ENCODE measurements at regions not wholly inside any gene's neighbourhood (a gene's known extent, or its start where the extent isn't known, plus 50 kb on each side); places are given as distances from the start of the nearest gene placed in this dataset.

DNA sequence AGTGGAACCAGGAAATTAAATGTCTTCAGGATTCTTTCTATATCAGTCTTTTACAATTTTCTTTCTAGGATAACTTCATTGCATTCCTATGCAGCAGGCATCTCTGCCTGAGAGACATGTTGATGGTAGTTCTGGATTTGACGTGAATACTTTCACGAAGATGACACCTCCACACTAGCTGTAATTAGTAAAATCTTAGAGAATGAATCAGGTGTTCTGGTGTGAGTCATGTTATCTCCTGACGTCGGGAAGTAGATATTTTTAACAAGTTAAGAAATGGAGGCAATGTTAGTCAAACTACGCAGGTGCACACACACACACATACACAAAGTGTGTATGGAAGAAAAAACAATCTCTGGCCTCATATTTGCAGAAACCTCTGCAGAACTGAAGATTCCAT is 1661.3 kb upstream of the MIR17HG start:
- in situ Hi-C loops (cut with MboI; ENCODE audit: low sequenced_read_pairs), result no loop called here
- no peak overlapping the region for H3K4me3 ChIP-seq (ENCODE audit: insufficient read depth, low read depth, low read length)
- H3K36me3 ChIP-seq (ENCODE audit: control insufficient read depth, insufficient read depth, low read length), result no peaks in the 10 kb centered on the region
- ChIA-PET CTCF (interaction anchor here (0.6 kb wide), 1 partner anchor 189 kb away, joined by 4 read pairs; no protein-coding TSS in a partner anchor), POLR2A (ENCODE audit: unreplicated experiment) (no interaction called here)
- H3K4me1 ChIP-seq (ENCODE audit: control insufficient read depth, insufficient read depth, low read length), result no peaks in the 10 kb centered on the region
- no peak overlapping the region for H3K14ac ChIP-seq (replicated peaks; ENCODE audit: low read depth, low read length)
- no peak for DNase-seq
- H3K56ac ChIP-seq (ENCODE audit: extremely low read depth, insufficient read depth, low read length), result no peak overlapping the region
- H2BK15ac ChIP-seq (ENCODE audit: low read depth, low read length), result no peak overlapping the region
- no peak overlapping the region for H4K5ac ChIP-seq (ENCODE audit: low read depth, low read length)
- peaks cover 8% of the 10 kb centered on the region; the same call in 1 of the 2 replicates for H3K9me3 ChIP-seq (ENCODE audit: control insufficient read depth, insufficient read depth, low read length)
- H3K27me3 ChIP-seq (ENCODE audit: control insufficient read depth, insufficient read depth, low read length), result no peaks in the 10 kb centered on the region
- H4K8ac ChIP-seq (ENCODE audit: low read depth in 2 of 2, low read length in 2 of 2), result no peak overlapping the region
- H3K9me1 ChIP-seq (ENCODE audit: insufficient read depth, low read length), result no peaks in the 10 kb centered on the region
- BruUV-seq (replicated peaks), result no TSS peak
- no peak overlapping the region for H2BK120ac ChIP-seq (ENCODE audit: low read depth, low read length)
- no peak overlapping the region for H4K91ac ChIP-seq (ENCODE audit: insufficient read depth, low read depth, low read length)
- no peak overlapping the region for H3K4ac ChIP-seq (ENCODE audit: low read depth, low read length)
- ATAC-seq (ENCODE audit: low read depth), result no peak
- H2BK20ac ChIP-seq (ENCODE audit: low read depth, low read length), result no peak overlapping the region
- no peak overlapping the region for H3K4me2 ChIP-seq (ENCODE audit: low read depth, low read length)
- no peak overlapping the region for H2AK5ac ChIP-seq (ENCODE audit: low read depth, low read length)
- no peak overlapping the region for H3K9ac ChIP-seq (ENCODE audit: low read depth, low read length)
- intact Hi-C loops (cut with micrococcal nuclease), result no loop called here
- no peaks in the 10 kb centered on the region for H3K79me1 ChIP-seq (ENCODE audit: low read depth in 1 of 2, low read length in 2 of 2)
- no peak for TF ChIP-seq MAZ (IDR thresholded peaks at IDR 0.05; ENCODE audit: borderline replicate concordance, low read depth, low read length)
- no peak for TF ChIP-seq CHD1 (IDR thresholded peaks at IDR 0.05; ENCODE audit: low read depth, low read length)
- no peak for TF ChIP-seq MAFK (IDR thresholded peaks at IDR 0.05; ENCODE audit: low read depth, low read length)
- no peak for TF ChIP-seq RCOR1 (IDR thresholded peaks at IDR 0.05; ENCODE audit: insufficient replicate concordance, low read length)
- TF ChIP-seq RFX5 (IDR thresholded peaks at IDR 0.05; ENCODE audit: low read depth, low read length), result no peak
- TF ChIP-seq, protein P1, sequence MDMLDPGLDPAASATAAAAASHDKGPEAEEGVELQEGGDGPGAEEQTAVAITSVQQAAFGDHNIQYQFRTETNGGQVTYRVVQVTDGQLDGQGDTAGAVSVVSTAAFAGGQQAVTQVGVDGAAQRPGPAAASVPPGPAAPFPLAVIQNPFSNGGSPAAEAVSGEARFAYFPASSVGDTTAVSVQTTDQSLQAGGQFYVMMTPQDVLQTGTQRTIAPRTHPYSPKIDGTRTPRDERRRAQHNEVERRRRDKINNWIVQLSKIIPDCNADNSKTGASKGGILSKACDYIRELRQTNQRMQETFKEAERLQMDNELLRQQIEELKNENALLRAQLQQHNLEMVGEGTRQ (IDR thresholded peaks at IDR 0.05; ENCODE audit: low read depth, low read length), result no peak
- no peak for TF ChIP-seq ELK1 (IDR thresholded peaks at IDR 0.05; ENCODE audit: borderline replicate concordance, low read depth, low read length)
- no peak for TF ChIP-seq NFE2L2 (IDR thresholded peaks at IDR 0.05; ENCODE audit: low read depth, low read length)
- TF ChIP-seq BHLHE40 (IDR thresholded peaks at IDR 0.05; ENCODE audit: low read depth, low read length), result no peak
- no peak for TF ChIP-seq CEBPB (IDR thresholded peaks at IDR 0.05; ENCODE audit: low read depth, low read length)
- TF ChIP-seq MXI1 (IDR thresholded peaks at IDR 0.05; ENCODE audit: borderline replicate concordance, low read depth, low read length), result no peak
- TF ChIP-seq FOS (IDR thresholded peaks at IDR 0.05; ENCODE audit: low read depth, low read length), result no peak
- TF ChIP-seq, protein P2, sequence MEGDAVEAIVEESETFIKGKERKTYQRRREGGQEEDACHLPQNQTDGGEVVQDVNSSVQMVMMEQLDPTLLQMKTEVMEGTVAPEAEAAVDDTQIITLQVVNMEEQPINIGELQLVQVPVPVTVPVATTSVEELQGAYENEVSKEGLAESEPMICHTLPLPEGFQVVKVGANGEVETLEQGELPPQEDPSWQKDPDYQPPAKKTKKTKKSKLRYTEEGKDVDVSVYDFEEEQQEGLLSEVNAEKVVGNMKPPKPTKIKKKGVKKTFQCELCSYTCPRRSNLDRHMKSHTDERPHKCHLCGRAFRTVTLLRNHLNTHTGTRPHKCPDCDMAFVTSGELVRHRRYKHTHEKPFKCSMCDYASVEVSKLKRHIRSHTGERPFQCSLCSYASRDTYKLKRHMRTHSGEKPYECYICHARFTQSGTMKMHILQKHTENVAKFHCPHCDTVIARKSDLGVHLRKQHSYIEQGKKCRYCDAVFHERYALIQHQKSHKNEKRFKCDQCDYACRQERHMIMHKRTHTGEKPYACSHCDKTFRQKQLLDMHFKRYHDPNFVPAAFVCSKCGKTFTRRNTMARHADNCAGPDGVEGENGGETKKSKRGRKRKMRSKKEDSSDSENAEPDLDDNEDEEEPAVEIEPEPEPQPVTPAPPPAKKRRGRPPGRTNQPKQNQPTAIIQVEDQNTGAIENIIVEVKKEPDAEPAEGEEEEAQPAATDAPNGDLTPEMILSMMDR (conservative IDR thresholded peaks at IDR 0.05; ENCODE audit: low read depth, low read length), result no peak
- TF ChIP-seq POLR2A (IDR thresholded peaks at IDR 0.05; ENCODE audit: low read depth, low read length), result no peak
- no peak overlapping the region for H3K27ac ChIP-seq (ENCODE audit: insufficient read depth, low read length)
- no peak overlapping the region for H3K18ac ChIP-seq (ENCODE audit: low read depth, low read length)
- no peak overlapping the region for H2BK5ac ChIP-seq (ENCODE audit: low read depth, low read length, poor library complexity, severe bottlenecking)
- dilution Hi-C loops (cut with HindIII; ENCODE audit: low sequenced_read_pairs, unreplicated experiment), result no loop called here
- H4K20me1 ChIP-seq (ENCODE audit: insufficient read depth, low read length), result no peaks in the 10 kb centered on the region
- no CpG with 5 or more reads among the region's 5 CpGs for WGBS, 2 experiments (ENCODE audit: extremely low coverage in 2 of 2, insufficient read length in 1 of 2)
- no peak overlapping the region for H2AFZ ChIP-seq (replicated peaks; ENCODE audit: low read length, poor library complexity)
- H2AK9ac ChIP-seq (replicated peaks; ENCODE audit: low read depth, low read length, poor library complexity), result no peak overlapping the region
- H3K23ac ChIP-seq (ENCODE audit: low read depth, low read length), result no peak overlapping the region

All from IMR-90 (cell line).